ENCODE measurements at regions not wholly inside any gene's neighbourhood (a gene's known extent, or its start where the extent isn't known, plus 50 kb on each side); places are given as distances from the start of the nearest gene placed in this dataset.

- TF ChIP-seq MAFK (IDR thresholded peaks at IDR 0.05; ENCODE audit: low read depth, low read length) (no peak), EGR1 (IDR thresholded peaks at IDR 0.05; ENCODE audit: borderline replicate concordance, low read depth, low read length) (no peak), USF2 (IDR thresholded peaks at IDR 0.05; ENCODE audit: low read length) (no peak)
Observed at GRCh38 chr4:174120446-174121295, 162.8 kb downstream of the FBXO8 start (continued).
